SK-N-MC (cell line): ENCODE measurements at regions not wholly inside any gene's neighbourhood (a gene's known extent, or its start where the extent isn't known, plus 50 kb on each side); places are given as distances from the start of the nearest gene placed in this dataset.

Source experiments
- EZH2 ChIP-seq: fragments of 200-600 bp; sonication (generic); IDR thresholded peaks from one replicate; pipeline ENCODE4 v1.6.1; 2017; ENCODE audit warnings: antibody characterized with exemption
- POLR2AphosphoS5 ChIP-seq: IDR thresholded peaks from 2 replicates; pipeline ENCODE4 v1.6.1; 2012; ENCODE audit warnings: mild to moderate bottlenecking, low read depth, low read length, borderline replicate concordance

- no peak for TF ChIP-seq EZH2
- TF ChIP-seq POLR2AphosphoS5 = no peak
Measured at GRCh38 chr5:121744577-121744976, 107.1 kb upstream of the FTMT start.
